HCT116 (cell line): ENCODE measurements at regions not wholly inside any gene's neighbourhood (a gene's known extent, or its start where the extent isn't known, plus 50 kb on each side); places are given as distances from the start of the nearest gene placed in this dataset.

ENCODE experiments used
- ATAC-seq: fragments of 200-7000 bp; cut with Tn5 transposase; 2 replicates; pipeline ENCODE4 v1.9.1; 2020; ENCODE audit warnings: mild to moderate bottlenecking, moderate library complexity
- BruUV-seq: library from RNA; stranded (reverse); fragments of 400-500 nt; replicated peaks from 2 replicates; lab custom pipeline; 2021; lab: Mats Ljungman, UMichigan
- CTCF ChIA-PET: fragments of 300-600 bp; sonication (Branson Sonifier 250); formaldehyde crosslinking; loops from one replicate; lab custom pipeline; 2021; ENCODE audit warnings: antibody characterized with exemption; lab: Charles Lee
- POLR2A ChIA-PET: fragments of 300-600, 350-600 bp; sonication (Branson Sonifier 250); formaldehyde crosslinking; loops from one replicate; lab custom pipeline; 2021; ENCODE audit warnings: antibody characterized with exemption; lab: Charles Lee
- RAD21 ChIA-PET, 2 experiments: fragments of 300-600 bp; sonication (Branson Sonifier 250); formaldehyde crosslinking; loops; one replicate each; lab custom pipeline; 2023; ENCODE audit warnings: low total read pairs in 2 of 2; ENCODE audit not compliant: uncharacterized antibody in 2 of 2, unreplicated experiment in 2 of 2, low non-redundant PET in 1 of 2; lab: Charles Lee
- DNase-seq: peaks from one replicate; pipeline ENCODE4 v3.0.0-alpha.2; 2010; ENCODE audit warnings: low read depth, low spot score
- H2AFZ ChIP-seq: fragments of 200-600 bp; shearing (Covaris generic), sonication (generic); 2 replicates; pipeline ENCODE4 v1.6.1; 2017; ENCODE audit warnings: low read depth, mixed run types, mixed read lengths, antibody characterized with exemption, low read length; ENCODE audit not compliant: poor library complexity, severe bottlenecking
- H3K27ac ChIP-seq: 2 replicates; pipeline ENCODE4 v1.5.1; 2012; ENCODE audit warnings: low read depth, low read length
- H3K27me3 ChIP-seq: fragments of 200-600 bp; sonication (generic); 2 replicates; pipeline ENCODE4 v1.6.1; 2016; ENCODE audit warnings: mixed run types, low read length, mixed read lengths; ENCODE audit not compliant: insufficient read depth
- H3K36me3 ChIP-seq, 2 experiments: fragments of 200-500 bp in 1 of 2; fragments of 200-600 bp in 1 of 2; sonication (Bioruptor generic) in 1 of 2; sonication (generic) in 1 of 2; 2 replicates each; pipeline versions ENCODE4 v1.5.1 to v1.6.1; 2014 to 2016; ENCODE audit warnings: low read length in 2 of 2, inconsistent platforms in 1 of 2, mixed read lengths in 1 of 2, mixed run types in 1 of 2; ENCODE audit not compliant: insufficient read depth in 2 of 2, control insufficient read depth in 1 of 2
- H3K4me1 ChIP-seq, 2 experiments: fragments of 200-600 bp in 1 of 2; sonication (generic) in 1 of 2; 2 replicates each; pipeline versions ENCODE4 v1.5.1 to v1.6.1; 2012 to 2017; ENCODE audit warnings: low read length in 2 of 2, inconsistent platforms in 1 of 2, mild to moderate bottlenecking in 1 of 2, mixed read lengths in 1 of 2, mixed run types in 1 of 2, moderate library complexity in 1 of 2; ENCODE audit not compliant: insufficient read depth in 2 of 2, control insufficient read depth in 1 of 2
- H3K4me2 ChIP-seq: fragments of 200-600 bp; sonication (generic); 2 replicates; pipeline ENCODE4 v1.6.1; 2017; ENCODE audit warnings: mixed run types, low read length, mixed read lengths
- H3K4me3 ChIP-seq, 2 experiments: fragments of 200-600 bp in 1 of 2; sonication (generic) in 1 of 2; replicated peaks in 1 of 2; 2 replicates each; pipeline ENCODE4 v1.5.1; 2011 to 2016; ENCODE audit warnings: low read length in 2 of 2, control low read depth in 1 of 2, low read depth in 1 of 2, mild to moderate bottlenecking in 1 of 2, mixed read lengths in 1 of 2, mixed run types in 1 of 2
- H3K79me2 ChIP-seq: fragments of 200-600 bp; sonication (generic); 2 replicates; pipeline ENCODE4 v1.6.1; 2017; ENCODE audit warnings: mild to moderate bottlenecking, mixed run types, low read length, moderate library complexity, mixed read lengths; ENCODE audit not compliant: insufficient read depth
- H3K9ac ChIP-seq: fragments of 200-600 bp; sonication (generic); 2 replicates; pipeline ENCODE4 v1.6.1; 2016; ENCODE audit warnings: low read length, mixed read lengths
- H3K9me2 ChIP-seq: fragments of 200-600 bp; sonication (generic), shearing (Covaris generic); 2 replicates; pipeline ENCODE4 v1.6.1; 2017; ENCODE audit warnings: mixed run types, mild to moderate bottlenecking, moderate library complexity; ENCODE audit not compliant: insufficient read depth
- H3K9me3 ChIP-seq, 2 experiments: fragments of 200-500 bp in 1 of 2; fragments of 200-600 bp in 1 of 2; sonication (Bioruptor generic) in 1 of 2; sonication (generic) in 1 of 2; 2 replicates each; pipeline ENCODE4 v1.6.1; 2014 to 2017; ENCODE audit warnings: low read length in 2 of 2, mixed read lengths in 2 of 2, inconsistent platforms in 1 of 2, low read depth in 1 of 2, mild to moderate bottlenecking in 1 of 2, mixed run types in 1 of 2, moderate library complexity in 1 of 2; ENCODE audit not compliant: control insufficient read depth in 1 of 2, insufficient read depth in 1 of 2
- H4K20me1 ChIP-seq: fragments of 200-600 bp; sonication (generic), shearing (Covaris generic); 2 replicates; pipeline ENCODE4 v1.6.1; 2017; ENCODE audit warnings: mixed run types, mild to moderate bottlenecking, moderate library complexity; ENCODE audit not compliant: insufficient read depth
- CEBPB ChIP-seq: IDR thresholded peaks from 2 replicates; pipeline ENCODE4 v1.6.1; 2012; ENCODE audit warnings: low read depth
- EGR1 ChIP-seq: IDR thresholded peaks from 2 replicates; pipeline ENCODE4 v1.6.1; 2012; ENCODE audit warnings: low read depth
- EZH2 ChIP-seq: fragments of 200-600 bp; sonication (generic); IDR thresholded peaks from 2 replicates; pipeline ENCODE4 v1.6.1; 2017; ENCODE audit warnings: antibody characterized with exemption, mixed run types
- EZH2phosphoT487 ChIP-seq: fragments of 200-600 bp; IDR thresholded peaks from 2 replicates; pipeline ENCODE4 v1.6.1; 2018; ENCODE audit warnings: antibody characterized with exemption, borderline replicate concordance
- MAX ChIP-seq: IDR thresholded peaks from 2 replicates; pipeline ENCODE4 v1.6.1; 2012
- POLR2AphosphoS5 ChIP-seq: IDR thresholded peaks from 2 replicates; pipeline ENCODE4 v1.6.1; 2011; ENCODE audit warnings: mild to moderate bottlenecking, low read depth, low read length, moderate library complexity
- RAD21 ChIP-seq: IDR thresholded peaks from 2 replicates; pipeline ENCODE4 v1.6.1; 2012; ENCODE audit warnings: low read depth, mild to moderate bottlenecking
- SIN3A ChIP-seq: IDR thresholded peaks from 2 replicates; pipeline ENCODE4 v1.6.1; 2012; ENCODE audit warnings: low read depth
- SP1 ChIP-seq: IDR thresholded peaks from 2 replicates; pipeline ENCODE4 v1.6.1; 2012; ENCODE audit warnings: low read depth
- SRF ChIP-seq: IDR thresholded peaks from 2 replicates; pipeline ENCODE4 v1.6.1; 2012; ENCODE audit warnings: low read depth
- ZBTB33 ChIP-seq: IDR thresholded peaks from 2 replicates; pipeline ENCODE4 v1.6.1; 2011; ENCODE audit warnings: mild to moderate bottlenecking, low read length, moderate library complexity; ENCODE audit not compliant: insufficient replicate concordance; ENCODE audit errors: extremely low read depth
- ZFX ChIP-seq: fragments of 450-650 bp; IDR thresholded peaks from 2 replicates; pipeline ENCODE4 v1.6.1; 2017
- intact Hi-C: fragments of 100-400 bp; cut with micrococcal nuclease; formaldehyde crosslinking; loops from 2 replicates; pipeline ENCODE4 v1.10.0; 2022
- TF ChIP-seq, protein P1 (sequence below): IDR thresholded peaks from 2 replicates; pipeline ENCODE4 v1.6.1; 2012; ENCODE audit warnings: low read depth

DNA sequence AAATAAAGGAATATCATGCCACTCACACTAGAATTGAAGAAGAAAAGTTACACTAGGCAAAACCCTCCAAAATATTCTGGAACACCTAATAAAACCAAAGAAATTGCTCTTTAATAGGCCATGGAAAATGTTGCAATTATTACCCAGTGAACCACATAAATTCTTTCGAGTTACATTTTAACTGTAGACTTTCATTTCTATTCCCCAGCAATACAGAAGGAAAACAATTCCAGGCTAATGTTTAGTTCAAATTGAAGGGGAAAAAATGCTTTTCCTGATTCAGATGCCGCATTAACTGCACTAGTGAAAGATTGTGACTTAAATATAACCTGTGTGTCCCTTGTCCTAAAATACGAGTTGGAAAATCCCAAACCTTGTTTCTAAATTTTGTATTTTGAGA is 439.3 kb upstream of the ADAMTS16 start:
- Histone ChIP-seq H3K36me3 (no peaks in the 10 kb centered on the region), H3K9ac (no peak overlapping the region), H3K9me2 (no peaks in the 10 kb centered on the region), H2AFZ (no peak overlapping the region), H3K27ac (no peak overlapping the region), H4K20me1 (no peaks in the 10 kb centered on the region), H3K27me3 (no peaks in the 10 kb centered on the region), H3K4me1 (no peaks in the 10 kb centered on the region), H3K4me3 (no peak overlapping the region), H3K79me2 (no peaks in the 10 kb centered on the region), H3K9me3 (peaks cover under 1 to 9% of the 10 kb centered on the region in 2 experiments; a peak in 2 of 4 replicates), H3K4me2 (no peak overlapping the region)
- ATAC-seq (no peak), DNase-seq (no peak)
- intact Hi-C loops = no loop called here
- no TSS peak for BruUV-seq
- TF ChIP-seq, protein P1, sequence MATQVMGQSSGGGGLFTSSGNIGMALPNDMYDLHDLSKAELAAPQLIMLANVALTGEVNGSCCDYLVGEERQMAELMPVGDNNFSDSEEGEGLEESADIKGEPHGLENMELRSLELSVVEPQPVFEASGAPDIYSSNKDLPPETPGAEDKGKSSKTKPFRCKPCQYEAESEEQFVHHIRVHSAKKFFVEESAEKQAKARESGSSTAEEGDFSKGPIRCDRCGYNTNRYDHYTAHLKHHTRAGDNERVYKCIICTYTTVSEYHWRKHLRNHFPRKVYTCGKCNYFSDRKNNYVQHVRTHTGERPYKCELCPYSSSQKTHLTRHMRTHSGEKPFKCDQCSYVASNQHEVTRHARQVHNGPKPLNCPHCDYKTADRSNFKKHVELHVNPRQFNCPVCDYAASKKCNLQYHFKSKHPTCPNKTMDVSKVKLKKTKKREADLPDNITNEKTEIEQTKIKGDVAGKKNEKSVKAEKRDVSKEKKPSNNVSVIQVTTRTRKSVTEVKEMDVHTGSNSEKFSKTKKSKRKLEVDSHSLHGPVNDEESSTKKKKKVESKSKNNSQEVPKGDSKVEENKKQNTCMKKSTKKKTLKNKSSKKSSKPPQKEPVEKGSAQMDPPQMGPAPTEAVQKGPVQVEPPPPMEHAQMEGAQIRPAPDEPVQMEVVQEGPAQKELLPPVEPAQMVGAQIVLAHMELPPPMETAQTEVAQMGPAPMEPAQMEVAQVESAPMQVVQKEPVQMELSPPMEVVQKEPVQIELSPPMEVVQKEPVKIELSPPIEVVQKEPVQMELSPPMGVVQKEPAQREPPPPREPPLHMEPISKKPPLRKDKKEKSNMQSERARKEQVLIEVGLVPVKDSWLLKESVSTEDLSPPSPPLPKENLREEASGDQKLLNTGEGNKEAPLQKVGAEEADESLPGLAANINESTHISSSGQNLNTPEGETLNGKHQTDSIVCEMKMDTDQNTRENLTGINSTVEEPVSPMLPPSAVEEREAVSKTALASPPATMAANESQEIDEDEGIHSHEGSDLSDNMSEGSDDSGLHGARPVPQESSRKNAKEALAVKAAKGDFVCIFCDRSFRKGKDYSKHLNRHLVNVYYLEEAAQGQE = no peak
- TF ChIP-seq EGR1 (no peak), ZBTB33 (no peak), CEBPB (no peak), RAD21 (no peak), POLR2AphosphoS5 (no peak), EZH2 (no peak), ZFX (no peak), SP1 (no peak), SRF (no peak), EZH2phosphoT487 (no peak), MAX (no peak), SIN3A (no peak)
- RAD21 ChIA-PET = no interaction called here
- POLR2A ChIA-PET = no interaction called here
- CTCF ChIA-PET = no interaction called here
